ENCODE measurements at regions not wholly inside any gene's neighbourhood (a gene's known extent, or its start where the extent isn't known, plus 50 kb on each side); places are given as distances from the start of the nearest gene placed in this dataset.

GRCh38 chr1:214902636-214903320 is 179.8 kb upstream of the KCNK2 start:
- H3K27ac Mint-ChIP-seq, result no peak overlapping the region
- H3K4me1 Mint-ChIP-seq, result peaks cover 4% of the 10 kb centered on the region; the same call in 1 of the 2 replicates
- DNase-seq (ENCODE audit: low spot score), result no peak

More at GRCh38 chr1:214902636-214903320, 179.8 kb upstream of the KCNK2 start:
- POLR2A ChIA-PET, result no interaction called here
- Mint-ChIP-seq H3K9me3 (no peaks in the 10 kb centered on the region), H3K4me3 (no peak overlapping the region), H3K27me3 (ENCODE audit: low read depth) (no peaks in the 10 kb centered on the region), H3K36me3 (no peaks in the 10 kb centered on the region)
- no peak for TF ChIP-seq NR1H2 (CRISPR knock-in tag; IDR thresholded peaks at IDR 0.05)
- no peak for TF ChIP-seq ZNF219 (CRISPR knock-in tag; IDR thresholded peaks at IDR 0.05; ENCODE audit: borderline replicate concordance)
- TF ChIP-seq, protein P1, sequence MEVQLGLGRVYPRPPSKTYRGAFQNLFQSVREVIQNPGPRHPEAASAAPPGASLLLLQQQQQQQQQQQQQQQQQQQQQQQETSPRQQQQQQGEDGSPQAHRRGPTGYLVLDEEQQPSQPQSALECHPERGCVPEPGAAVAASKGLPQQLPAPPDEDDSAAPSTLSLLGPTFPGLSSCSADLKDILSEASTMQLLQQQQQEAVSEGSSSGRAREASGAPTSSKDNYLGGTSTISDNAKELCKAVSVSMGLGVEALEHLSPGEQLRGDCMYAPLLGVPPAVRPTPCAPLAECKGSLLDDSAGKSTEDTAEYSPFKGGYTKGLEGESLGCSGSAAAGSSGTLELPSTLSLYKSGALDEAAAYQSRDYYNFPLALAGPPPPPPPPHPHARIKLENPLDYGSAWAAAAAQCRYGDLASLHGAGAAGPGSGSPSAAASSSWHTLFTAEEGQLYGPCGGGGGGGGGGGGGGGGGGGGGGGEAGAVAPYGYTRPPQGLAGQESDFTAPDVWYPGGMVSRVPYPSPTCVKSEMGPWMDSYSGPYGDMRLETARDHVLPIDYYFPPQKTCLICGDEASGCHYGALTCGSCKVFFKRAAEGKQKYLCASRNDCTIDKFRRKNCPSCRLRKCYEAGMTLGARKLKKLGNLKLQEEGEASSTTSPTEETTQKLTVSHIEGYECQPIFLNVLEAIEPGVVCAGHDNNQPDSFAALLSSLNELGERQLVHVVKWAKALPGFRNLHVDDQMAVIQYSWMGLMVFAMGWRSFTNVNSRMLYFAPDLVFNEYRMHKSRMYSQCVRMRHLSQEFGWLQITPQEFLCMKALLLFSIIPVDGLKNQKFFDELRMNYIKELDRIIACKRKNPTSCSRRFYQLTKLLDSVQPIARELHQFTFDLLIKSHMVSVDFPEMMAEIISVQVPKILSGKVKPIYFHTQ (CRISPR knock-in tag; IDR thresholded peaks at IDR 0.05), result no peak
- TF ChIP-seq RORB (CRISPR knock-in tag; IDR thresholded peaks at IDR 0.05), result no peak
- TF ChIP-seq, protein P2, sequence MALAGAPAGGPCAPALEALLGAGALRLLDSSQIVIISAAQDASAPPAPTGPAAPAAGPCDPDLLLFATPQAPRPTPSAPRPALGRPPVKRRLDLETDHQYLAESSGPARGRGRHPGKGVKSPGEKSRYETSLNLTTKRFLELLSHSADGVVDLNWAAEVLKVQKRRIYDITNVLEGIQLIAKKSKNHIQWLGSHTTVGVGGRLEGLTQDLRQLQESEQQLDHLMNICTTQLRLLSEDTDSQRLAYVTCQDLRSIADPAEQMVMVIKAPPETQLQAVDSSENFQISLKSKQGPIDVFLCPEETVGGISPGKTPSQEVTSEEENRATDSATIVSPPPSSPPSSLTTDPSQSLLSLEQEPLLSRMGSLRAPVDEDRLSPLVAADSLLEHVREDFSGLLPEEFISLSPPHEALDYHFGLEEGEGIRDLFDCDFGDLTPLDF (CRISPR knock-in tag; IDR thresholded peaks at IDR 0.05), result no peak
- no peak for TF ChIP-seq KAT7 (CRISPR knock-in tag; IDR thresholded peaks at IDR 0.05; ENCODE audit: borderline replicate concordance)
- no peak for TF ChIP-seq SMAD4 (CRISPR knock-in tag; IDR thresholded peaks at IDR 0.05)
- no peak for TF ChIP-seq AFF4 (CRISPR knock-in tag; IDR thresholded peaks at IDR 0.05; ENCODE audit: borderline replicate concordance)
- TF ChIP-seq JUN (CRISPR knock-in tag; IDR thresholded peaks at IDR 0.05), result no peak
- TF ChIP-seq CTCF (IDR thresholded peaks at IDR 0.05), result no peak
- TF ChIP-seq, protein P3, sequence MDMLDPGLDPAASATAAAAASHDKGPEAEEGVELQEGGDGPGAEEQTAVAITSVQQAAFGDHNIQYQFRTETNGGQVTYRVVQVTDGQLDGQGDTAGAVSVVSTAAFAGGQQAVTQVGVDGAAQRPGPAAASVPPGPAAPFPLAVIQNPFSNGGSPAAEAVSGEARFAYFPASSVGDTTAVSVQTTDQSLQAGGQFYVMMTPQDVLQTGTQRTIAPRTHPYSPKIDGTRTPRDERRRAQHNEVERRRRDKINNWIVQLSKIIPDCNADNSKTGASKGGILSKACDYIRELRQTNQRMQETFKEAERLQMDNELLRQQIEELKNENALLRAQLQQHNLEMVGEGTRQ (CRISPR knock-in tag; IDR thresholded peaks at IDR 0.05), result no peak
- TF ChIP-seq, protein P4, sequence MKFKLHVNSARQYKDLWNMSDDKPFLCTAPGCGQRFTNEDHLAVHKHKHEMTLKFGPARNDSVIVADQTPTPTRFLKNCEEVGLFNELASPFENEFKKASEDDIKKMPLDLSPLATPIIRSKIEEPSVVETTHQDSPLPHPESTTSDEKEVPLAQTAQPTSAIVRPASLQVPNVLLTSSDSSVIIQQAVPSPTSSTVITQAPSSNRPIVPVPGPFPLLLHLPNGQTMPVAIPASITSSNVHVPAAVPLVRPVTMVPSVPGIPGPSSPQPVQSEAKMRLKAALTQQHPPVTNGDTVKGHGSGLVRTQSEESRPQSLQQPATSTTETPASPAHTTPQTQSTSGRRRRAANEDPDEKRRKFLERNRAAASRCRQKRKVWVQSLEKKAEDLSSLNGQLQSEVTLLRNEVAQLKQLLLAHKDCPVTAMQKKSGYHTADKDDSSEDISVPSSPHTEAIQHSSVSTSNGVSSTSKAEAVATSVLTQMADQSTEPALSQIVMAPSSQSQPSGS (CRISPR knock-in tag; IDR thresholded peaks at IDR 0.05; ENCODE audit: borderline replicate concordance, low read depth), result no peak
- TF ChIP-seq ZNF138 (CRISPR knock-in tag; conservative IDR thresholded peaks at IDR 0.05), result no peak
- no peak for ATAC-seq
- CTCF ChIA-PET, result no interaction called here

All from WTC11 (cell line).